ENCODE measurements at regions not wholly inside any gene's neighbourhood (a gene's known extent, or its start where the extent isn't known, plus 50 kb on each side); places are given as distances from the start of the nearest gene placed in this dataset.

DNA sequence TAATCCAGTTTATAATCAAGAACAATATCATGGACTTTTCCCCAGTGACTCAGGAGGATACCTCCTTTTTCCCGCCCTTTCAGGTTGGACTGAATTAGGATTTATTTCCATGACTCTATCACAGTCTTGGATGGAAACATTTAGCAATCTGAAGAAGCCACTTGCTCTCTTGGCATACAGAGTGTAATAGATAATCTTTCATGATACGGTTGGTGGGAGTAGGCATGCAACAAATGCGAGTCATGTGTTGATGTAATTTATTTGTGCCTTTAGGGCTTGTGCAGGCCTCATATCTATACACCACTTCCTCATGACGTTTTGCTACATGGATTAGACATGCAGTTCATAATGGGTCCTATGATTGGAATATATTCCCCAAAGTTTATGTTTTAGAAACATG lies 54.2 kb upstream of the MCTP2 start:
- peaks cover 11% of the 10 kb centered on the region for H3K9me3 Mint-ChIP-seq
- DNase-seq (ENCODE audit: extremely low spot score, unreplicated experiment) = no peak
- H3K4me1 Mint-ChIP-seq (ENCODE audit: unreplicated experiment) = no peaks in the 10 kb centered on the region
- no peak for TF ChIP-seq CTCF (conservative IDR thresholded peaks at IDR 0.05)
- no peaks in the 10 kb centered on the region for H3K36me3 Mint-ChIP-seq
- no peak overlapping the region for H3K4me3 Mint-ChIP-seq
- no peak overlapping the region for H3K27ac Mint-ChIP-seq
- no peaks in the 10 kb centered on the region for H3K27me3 Mint-ChIP-seq

DNA sequence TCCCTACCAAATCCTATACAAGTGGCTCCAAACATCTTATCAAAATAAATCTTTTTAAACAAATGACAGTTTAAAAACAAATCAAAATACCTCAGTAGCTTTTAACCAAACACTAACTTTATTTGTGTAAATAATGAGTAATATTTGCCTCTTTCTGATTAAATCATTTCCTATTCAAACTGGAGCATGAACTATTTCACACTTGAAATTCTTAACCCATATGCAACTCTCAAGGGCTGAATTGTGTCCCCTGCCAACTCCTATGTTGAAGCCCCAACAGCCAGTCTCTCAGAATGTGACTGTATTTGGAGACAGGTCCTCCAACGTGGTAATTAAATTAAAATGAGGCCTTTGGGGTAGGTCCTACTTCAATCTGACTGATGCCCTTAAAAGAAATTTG lies 55.9 kb upstream of the MCTP2 start:
- H3K27ac Mint-ChIP-seq = no peak overlapping the region
- peaks cover 11% of the 10 kb centered on the region for H3K9me3 Mint-ChIP-seq
- H3K4me1 Mint-ChIP-seq (ENCODE audit: unreplicated experiment) = no peaks in the 10 kb centered on the region
- no peak for TF ChIP-seq CTCF (conservative IDR thresholded peaks at IDR 0.05)
- H3K27me3 Mint-ChIP-seq = no peaks in the 10 kb centered on the region
- no peak overlapping the region for H3K4me3 Mint-ChIP-seq
- no peak for DNase-seq (ENCODE audit: extremely low spot score, unreplicated experiment)
- H3K36me3 Mint-ChIP-seq = no peaks in the 10 kb centered on the region

DNA sequence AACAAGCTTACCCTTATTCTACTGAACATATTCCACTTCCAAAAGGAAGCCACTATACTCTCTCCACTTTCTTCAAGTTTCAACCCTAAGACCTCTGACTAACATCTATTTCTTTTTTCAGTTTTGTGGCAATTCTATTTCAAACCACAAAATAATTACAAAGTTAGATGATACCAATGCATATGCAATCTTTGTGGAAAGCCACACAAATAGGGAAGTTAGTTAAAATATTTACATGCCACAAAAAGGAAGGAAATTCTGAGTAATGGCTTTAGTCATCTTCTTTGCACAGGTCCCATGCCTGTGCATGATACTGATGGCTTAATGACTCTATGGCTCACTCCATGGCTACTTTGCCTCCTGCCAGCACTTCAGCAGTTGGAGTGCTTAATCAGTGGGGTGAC lies 57.0 kb upstream of the MCTP2 start:
- DNase-seq (ENCODE audit: extremely low spot score, unreplicated experiment) = no peak
- no peak overlapping the region for H3K4me3 Mint-ChIP-seq
- no peaks in the 10 kb centered on the region for H3K36me3 Mint-ChIP-seq
- peaks cover 11% of the 10 kb centered on the region for H3K9me3 Mint-ChIP-seq
- no peak overlapping the region for H3K27ac Mint-ChIP-seq
- H3K4me1 Mint-ChIP-seq (ENCODE audit: unreplicated experiment) = no peaks in the 10 kb centered on the region
- TF ChIP-seq CTCF (conservative IDR thresholded peaks at IDR 0.05) = no peak
- no peaks in the 10 kb centered on the region for H3K27me3 Mint-ChIP-seq

- H3K27ac Mint-ChIP-seq = no peak overlapping the region
- no peak for DNase-seq (ENCODE audit: extremely low spot score, unreplicated experiment)
- H3K9me3 Mint-ChIP-seq = peaks cover 4% of the 10 kb centered on the region
- peak; percentile 47 for TF ChIP-seq CTCF (conservative IDR thresholded peaks at IDR 0.05)
- no peak overlapping the region for H3K4me3 Mint-ChIP-seq
- no peaks in the 10 kb centered on the region for H3K36me3 Mint-ChIP-seq
- H3K4me1 Mint-ChIP-seq (ENCODE audit: unreplicated experiment) = no peaks in the 10 kb centered on the region
- H3K27me3 Mint-ChIP-seq = no peaks in the 10 kb centered on the region
Observed at GRCh38 chr15:94168250-94168649, 63.1 kb upstream of the MCTP2 start.

DNA sequence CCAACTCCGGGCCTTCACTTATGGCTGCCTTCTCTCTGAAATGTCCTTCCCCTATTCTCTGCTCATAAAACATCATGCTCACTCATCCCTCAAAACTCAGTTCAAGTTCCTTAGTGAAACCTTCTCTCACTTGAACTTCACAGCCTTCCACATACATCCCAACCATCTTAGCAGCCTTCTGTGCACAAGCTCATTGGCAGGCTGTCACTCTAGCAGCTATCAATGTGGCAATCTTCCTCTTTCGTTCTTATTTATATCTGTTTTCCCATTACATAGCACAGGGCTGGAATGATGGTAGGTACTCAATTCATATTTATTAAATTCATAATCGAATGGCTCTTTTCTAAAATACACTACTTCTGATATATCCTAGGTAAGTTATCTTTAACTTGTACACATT lies 66.4 kb upstream of the MCTP2 start:
- Mint-ChIP-seq H3K27ac (no peak overlapping the region), H3K4me1 (ENCODE audit: unreplicated experiment) (no peaks in the 10 kb centered on the region), H3K4me3 (no peak overlapping the region), H3K36me3 (no peaks in the 10 kb centered on the region), H3K27me3 (peaks cover 4% of the 10 kb centered on the region), H3K9me3 (no peaks in the 10 kb centered on the region)
- no peak for DNase-seq (ENCODE audit: extremely low spot score, unreplicated experiment)
- no peak for TF ChIP-seq CTCF (conservative IDR thresholded peaks at IDR 0.05)

- no peak for DNase-seq (ENCODE audit: extremely low spot score, unreplicated experiment)
- TF ChIP-seq CTCF (conservative IDR thresholded peaks at IDR 0.05) = peak; percentile 97
Observed at GRCh38 chr15:94164202-94164807, 67.1 kb upstream of the MCTP2 start.

More at GRCh38 chr15:94164202-94164807, 67.1 kb upstream of the MCTP2 start:
- Mint-ChIP-seq H3K27me3 (peaks cover 4% of the 10 kb centered on the region), H3K27ac (no peak overlapping the region), H3K4me1 (ENCODE audit: unreplicated experiment) (no peaks in the 10 kb centered on the region), H3K36me3 (no peaks in the 10 kb centered on the region), H3K4me3 (no peak overlapping the region), H3K9me3 (no peaks in the 10 kb centered on the region)
